ENCODE measurements at regions not wholly inside any gene's neighbourhood (a gene's known extent, or its start where the extent isn't known, plus 50 kb on each side); places are given as distances from the start of the nearest gene placed in this dataset.
"Not testable (repeated sequence)": the region's sequence is repeated elsewhere in the genome, so short reads cannot be mapped to it uniquely, and the experiment has no call there.

- TF ChIP-seq CTCF, POLR2A (IDR thresholded peaks at IDR 0.05): not testable (repeated sequence)
Observed at GRCh38 chr7:29664999-29665398, 101.4 kb downstream of the PRR15 start.

Measured in Peyer's patch (tissue), 4 donors.